HPDE6-E6E7 (cell line): ENCODE measurements at regions not wholly inside any gene's neighbourhood (a gene's known extent, or its start where the extent isn't known, plus 50 kb on each side); places are given as distances from the start of the nearest gene placed in this dataset.

Experiments
- DNase-seq: peaks from one replicate; pipeline ENCODE4 v3.0.0; 2011; ENCODE audit warnings: missing footprints; ENCODE audit errors: extremely low spot score

DNA sequence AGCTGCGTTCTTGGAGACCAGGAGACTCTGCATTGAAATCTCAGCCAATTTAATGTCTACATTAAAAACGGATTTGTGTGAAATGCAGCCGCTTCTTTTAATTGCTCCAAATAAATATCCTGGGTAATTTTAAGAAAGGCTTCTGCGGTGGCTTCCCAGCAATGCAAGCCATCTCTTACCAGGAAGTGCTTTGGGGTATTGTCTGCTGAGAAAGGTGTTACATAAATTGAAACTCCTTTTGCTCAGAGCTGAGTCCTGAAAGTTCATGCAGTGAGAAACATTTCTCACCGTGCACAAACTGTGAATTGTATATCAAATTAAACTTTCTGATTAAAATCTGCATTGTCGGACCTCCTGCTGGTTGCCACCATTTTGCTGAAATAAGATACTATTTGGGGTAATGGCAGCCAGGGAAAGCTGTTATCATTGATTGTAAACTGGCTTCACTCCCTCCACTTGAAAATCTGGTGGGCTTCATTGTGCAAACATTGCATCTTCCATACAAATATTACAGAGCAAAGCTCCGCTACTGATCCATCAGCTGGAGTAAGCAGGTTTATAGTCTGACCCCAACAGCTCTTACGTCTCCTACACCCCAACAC, 59.5 kb downstream of the ZIC5 start:
- DNase-seq = no peak

DNA sequence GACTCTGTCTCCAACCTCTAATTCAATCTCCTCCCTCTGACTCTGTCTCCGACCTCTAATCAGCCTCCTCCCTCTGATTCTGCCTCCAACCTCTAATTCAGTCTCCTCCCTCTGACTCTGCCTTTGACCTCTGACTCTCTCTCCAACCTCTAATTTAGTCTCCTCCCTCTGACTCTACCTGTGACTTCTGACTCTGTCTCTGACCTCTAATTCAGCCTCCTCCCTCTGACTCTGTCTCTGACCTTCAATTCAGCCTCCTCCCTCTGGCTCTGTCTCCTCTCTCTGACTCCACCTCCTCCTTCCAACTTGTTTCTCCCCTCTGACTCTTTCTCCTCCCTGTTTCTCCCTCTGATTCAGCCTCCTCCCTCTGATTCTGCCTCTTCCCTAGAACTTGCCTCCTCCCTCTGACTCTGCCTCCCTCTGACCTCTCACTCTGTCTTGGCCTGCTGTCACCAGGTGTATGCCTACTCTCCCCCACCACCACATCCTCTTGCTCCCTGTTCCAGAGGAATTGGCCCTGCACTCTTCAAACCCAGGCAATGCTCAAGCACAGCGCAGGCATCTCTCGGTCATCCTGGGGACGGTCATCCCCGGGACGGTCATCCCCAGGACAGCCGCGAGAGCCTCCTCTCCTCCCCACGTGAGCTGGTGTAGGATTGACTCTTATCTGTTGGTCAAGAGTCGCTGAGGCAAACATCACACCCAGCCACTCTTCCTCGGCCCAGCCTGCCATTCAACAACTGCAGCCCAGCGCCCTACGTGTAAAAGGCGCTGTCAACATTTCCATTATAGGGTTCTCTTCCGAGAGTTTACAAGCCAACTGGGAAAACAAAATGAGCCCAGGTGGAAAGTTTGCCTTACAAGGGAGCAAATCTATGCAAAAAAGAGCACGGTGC, 60.2 kb downstream of the ZIC5 start:
- no peak for DNase-seq

DNA sequence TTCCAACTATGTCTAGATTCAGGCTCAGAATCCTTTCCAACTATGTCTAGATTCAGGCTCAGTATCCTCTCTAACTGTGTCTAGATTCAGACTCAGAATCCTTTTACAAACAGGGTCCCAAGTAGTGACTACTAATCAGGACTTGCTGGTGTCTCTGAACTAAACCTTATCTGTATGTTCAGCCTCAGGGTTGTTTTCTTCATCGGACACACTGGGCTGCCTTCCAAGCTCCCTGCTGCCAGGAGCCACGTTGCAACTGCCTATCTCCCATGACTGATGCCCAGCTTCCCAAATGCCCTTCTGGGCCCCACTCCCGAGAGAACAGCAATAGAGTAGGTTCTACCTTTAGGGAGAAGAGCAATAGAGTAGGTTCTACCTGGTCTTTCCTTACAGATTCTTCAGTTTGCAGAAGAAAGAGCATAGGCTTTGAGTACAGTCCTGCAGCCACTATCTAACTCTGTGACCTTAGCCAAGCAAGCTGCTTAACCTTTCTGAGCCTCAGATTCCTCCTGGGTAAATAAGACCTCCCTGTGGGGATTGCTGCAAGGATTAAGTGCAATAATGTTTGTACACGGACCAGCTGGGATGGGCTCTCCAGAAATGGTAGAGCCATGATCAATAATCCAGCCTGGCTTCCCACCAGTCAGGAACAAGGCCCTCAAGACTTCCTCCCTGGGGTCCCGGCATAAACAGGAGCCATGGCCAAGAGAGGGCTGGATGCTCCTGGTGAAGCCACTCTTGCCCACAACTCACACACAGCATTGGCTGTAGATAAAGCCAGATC, 61.5 kb downstream of the ZIC5 start:
- DNase-seq = no peak

DNA sequence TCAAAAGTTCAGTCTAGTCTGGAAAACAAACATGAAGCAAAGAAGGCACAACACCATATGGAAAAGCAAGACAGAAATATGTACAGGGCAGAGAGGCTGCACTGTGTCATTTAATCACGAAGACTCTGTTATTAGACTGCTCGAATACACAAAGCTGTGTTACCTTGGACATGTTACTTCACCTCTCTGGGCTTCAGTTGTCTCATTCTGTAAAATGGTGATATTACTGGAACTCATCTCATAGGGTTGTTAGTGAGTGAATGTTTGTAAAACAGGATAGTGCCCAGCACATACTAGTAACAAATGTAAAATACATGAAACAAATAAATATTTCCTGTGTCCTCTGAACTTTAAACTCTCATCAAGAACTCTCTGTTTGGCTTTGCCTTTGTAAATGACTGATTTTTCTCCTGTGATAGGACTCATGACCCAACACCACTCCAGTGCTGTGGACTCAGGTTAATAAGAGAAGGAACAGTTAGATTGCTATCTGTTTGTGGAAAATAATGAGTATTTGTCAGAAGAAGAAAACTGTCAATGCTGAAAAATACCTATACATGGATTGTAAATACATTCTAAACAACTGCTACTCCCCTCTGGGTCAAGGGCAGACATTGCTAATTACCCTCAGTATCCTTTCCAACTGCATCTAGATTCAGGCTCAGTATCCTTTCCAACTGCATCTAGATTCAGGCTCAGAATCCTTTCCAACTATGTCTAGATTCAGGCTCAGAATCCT, 62.3 kb downstream of the ZIC5 start:
- DNase-seq = no peak

DNA sequence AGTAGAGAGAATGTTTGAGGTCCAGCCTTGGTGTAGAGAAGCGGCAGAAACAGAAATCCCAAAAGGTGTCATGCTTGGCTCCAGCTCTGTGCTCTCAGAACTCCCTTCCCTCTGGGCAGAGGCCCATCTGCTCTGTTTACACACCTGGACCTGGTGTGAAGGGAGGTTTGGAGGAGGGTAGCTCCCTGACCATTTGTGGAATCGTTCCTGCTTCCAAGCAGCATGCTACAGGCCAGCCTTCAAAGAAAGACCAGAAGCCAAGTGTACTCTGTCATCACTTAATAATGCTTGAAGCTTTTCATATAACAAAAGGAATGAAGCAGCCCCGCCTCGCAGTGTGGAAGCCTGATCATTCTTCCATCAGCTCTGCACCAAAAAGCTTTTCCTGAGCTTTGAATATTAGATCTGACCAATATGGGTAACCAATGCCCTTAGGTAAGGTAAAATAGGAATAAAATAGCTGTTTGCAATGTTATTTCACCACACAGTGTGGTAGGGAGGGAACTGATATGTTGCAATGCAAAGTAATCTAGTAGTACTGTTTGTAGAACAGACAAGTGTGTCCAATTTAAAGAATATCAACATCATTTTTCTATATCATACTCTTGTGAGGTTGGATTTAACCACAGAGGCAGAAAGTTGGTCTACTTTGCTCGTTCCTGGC, 63.3 kb downstream of the ZIC5 start:
- DNase-seq = no peak

DNA sequence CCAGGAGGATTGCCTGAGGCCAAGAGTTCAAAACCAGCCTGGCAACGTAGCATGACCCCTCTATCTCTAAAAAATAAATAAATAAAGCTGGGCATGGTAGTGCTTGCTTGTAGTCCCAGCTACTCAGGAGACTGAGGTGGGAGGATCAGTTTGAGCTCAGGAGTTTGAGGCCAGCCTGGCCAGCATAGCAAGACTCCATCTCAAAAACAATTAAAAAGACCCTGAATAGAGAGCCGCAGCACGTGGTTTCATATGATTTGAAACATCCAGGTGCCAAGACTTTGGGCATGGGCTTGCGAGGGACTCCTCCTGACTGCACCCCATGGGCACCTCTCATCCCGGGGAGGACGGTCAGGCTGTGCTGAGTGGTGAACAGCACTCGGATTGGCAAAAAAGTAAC, 63.9 kb downstream of the ZIC5 start:
- DNase-seq = no peak

DNA sequence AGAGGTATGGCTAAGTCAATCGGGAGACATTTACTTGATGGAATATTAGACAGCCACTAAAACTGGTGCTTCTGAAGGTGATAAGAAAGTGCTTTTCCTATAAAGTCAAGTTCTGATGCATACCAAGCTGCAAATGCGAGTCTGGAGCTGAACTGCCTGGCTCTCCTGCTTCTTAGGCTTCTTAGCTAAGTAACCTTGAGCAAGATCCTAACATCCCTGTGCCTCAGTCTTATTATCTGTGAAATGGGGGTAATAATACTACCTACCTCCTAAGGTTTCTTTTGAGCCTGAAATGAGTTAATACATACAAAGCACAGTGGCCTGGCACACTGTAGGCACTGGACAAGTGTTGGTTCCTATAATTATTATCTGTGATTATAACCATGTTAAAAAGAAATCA, 64.5 kb downstream of the ZIC5 start:
- no peak for DNase-seq

DNA sequence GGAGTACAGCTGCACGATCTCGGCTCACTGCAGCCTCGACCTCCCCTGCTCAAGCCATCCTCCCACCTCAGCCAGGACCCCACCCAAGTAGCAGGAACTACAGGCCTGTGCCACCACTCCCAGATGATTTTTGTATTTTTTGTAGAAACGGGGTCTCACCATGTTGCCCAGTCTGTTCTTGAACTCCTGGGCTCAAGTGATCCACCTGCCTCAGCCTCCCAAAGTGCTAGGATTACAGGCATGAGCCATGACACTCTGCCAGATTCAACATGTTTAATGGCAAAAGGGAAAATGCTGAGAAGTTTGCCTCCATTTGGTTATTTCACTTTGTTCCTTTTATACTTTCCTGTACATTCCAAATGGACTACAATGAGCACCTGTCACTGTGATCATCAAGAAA, 65.8 kb downstream of the ZIC5 start:
- DNase-seq = no peak

DNA sequence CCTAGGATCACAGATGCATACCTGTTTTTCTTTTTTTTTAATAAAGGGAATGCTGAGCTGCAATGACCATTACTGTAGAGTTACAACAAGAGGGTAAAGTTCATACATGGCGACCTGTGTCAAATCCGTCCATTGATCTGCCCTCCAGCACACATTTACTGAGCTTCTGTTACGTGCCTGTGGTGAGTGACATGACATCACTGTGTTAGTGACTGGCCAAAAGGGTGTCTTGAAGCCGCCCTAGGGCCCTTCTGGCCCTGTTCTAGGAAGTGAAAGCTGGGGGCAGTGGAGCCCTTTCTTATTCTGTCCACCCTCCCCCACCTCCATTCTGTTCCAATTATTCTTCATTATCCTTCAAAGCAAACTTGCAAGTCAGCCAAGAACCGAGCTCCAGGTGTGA, 66.3 kb downstream of the ZIC5 start:
- DNase-seq = no peak

DNA sequence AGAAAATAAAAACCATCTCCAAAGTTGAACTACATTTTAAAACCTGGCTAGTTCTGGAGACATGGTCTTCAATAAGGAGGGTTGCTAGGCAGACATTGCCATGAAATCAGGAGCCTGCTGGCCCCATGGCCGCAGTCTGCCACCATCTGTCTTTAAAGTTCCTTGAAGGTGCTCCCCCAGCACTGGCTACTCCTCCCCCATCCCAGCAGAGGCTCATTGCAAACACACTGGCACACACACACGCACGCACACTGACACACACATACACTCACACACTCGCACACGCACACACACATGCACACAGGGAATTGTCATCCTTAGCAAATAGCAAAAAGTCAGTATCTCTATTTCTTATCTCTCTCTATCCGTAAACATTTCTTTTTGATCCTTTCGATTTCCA, 68.4 kb downstream of the ZIC5 start:
- DNase-seq = no peak

DNA sequence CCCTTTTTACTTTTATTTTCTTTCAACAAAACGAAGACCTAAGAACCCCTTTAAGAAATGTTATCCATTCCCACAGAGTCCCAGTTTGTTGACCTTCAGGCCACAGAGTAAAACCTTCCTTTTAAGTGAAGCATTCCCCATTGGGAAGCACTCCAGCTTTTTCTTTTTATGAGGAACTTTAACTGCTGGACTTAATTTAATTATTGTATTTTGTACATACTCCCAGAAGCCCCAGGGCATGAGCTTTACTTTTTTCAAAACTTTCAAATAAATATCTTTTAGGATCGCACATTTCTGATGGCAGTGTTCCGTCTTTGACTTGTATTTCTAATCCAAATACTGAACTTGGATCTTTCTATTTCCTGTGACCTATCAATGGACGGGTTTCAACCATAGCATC, 68.9 kb downstream of the ZIC5 start:
- no peak for DNase-seq

DNA sequence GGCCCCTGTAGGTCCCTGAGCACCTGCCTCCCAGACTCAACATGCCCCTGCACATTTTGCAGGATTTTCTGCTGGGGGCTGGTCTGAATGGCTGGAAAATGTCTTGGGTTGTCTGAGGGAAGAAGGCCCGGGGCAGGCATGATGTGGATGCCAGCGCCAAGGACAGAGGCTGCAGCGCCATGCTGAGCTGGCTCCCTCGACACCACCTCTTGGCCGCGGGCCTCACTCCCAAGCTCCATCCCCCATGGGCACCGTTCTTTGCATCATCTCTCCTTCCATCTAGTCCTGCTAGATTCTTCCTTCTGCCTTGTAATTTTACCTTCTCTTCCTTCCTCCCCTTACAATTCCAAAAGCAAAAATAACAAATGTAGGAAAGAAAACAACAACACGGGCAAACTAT, 70.6 kb downstream of the ZIC5 start:
- DNase-seq = no peak

DNA sequence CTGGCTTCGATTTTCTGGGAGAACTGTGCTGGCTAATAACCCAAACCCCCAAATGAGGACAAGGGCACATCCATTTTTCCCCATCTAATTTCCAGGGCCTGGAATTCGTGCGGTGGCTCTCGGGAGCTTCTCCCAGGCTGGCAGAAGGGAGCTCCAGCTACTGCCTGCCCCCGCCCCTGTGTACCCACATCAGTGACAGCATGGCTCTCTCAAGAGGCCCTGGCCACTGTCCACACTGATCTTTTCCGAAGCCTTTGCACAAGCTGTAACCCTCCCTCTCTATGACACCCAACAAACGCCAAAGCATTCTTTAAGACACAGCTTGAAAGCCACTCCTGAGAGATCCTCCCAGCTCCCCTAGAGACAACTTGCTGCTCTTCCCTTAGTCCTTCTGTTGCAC, 73.1 kb downstream of the ZIC5 start:
- DNase-seq = no peak

DNA sequence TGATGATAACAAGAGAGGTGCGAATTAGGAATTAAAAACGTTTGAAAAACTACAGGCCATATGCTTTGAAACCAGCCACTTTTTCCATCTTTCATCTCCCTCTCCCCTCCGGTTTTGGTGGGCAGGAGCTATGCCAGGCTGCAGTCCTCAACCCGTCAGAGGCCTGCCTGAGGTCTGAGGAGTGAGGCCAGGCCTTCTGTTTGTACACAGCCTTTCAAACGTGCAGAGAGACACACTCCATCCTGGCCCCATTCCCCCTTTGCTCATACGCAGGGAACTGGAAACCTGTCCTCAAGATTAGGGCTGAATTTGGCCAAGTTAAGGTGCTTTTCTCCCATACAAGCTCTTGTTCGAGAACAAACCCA, 74.5 kb downstream of the ZIC5 start:
- DNase-seq = no peak

DNA sequence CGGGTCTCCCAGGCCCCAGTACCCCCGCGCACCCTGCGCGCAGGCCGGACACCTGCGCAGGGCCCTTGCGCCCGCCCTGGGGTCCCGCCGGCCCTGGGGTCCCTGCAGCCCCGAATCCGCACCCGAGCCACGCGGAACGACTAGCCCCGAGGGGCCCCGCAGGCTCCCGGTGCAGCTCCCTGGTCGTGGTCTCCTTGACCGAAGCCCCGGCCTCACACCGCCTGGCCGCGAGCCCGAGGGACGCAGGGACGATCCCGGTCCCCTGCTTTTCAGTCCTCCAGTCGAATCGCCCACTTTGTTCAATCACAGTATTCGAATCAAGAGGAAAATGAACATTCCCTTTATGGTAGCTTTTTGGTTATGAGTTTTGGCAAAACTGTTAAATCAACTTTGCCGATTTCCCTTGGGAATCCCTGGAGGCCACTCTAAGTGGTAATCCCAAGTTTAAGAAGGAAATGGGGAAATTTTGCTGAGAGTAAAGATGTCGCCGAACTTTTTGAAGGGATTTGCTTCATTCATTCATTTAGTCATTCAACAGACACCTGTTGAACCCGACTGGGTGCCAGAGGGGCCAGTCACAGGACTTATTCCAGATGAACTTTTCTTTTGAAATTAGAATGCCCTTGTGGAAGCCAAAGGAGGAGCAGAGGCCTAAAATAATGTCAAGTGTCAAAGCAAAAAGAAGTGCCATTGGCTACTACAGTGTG, 75.0 kb downstream of the ZIC5 start:
- no peak for DNase-seq

DNA sequence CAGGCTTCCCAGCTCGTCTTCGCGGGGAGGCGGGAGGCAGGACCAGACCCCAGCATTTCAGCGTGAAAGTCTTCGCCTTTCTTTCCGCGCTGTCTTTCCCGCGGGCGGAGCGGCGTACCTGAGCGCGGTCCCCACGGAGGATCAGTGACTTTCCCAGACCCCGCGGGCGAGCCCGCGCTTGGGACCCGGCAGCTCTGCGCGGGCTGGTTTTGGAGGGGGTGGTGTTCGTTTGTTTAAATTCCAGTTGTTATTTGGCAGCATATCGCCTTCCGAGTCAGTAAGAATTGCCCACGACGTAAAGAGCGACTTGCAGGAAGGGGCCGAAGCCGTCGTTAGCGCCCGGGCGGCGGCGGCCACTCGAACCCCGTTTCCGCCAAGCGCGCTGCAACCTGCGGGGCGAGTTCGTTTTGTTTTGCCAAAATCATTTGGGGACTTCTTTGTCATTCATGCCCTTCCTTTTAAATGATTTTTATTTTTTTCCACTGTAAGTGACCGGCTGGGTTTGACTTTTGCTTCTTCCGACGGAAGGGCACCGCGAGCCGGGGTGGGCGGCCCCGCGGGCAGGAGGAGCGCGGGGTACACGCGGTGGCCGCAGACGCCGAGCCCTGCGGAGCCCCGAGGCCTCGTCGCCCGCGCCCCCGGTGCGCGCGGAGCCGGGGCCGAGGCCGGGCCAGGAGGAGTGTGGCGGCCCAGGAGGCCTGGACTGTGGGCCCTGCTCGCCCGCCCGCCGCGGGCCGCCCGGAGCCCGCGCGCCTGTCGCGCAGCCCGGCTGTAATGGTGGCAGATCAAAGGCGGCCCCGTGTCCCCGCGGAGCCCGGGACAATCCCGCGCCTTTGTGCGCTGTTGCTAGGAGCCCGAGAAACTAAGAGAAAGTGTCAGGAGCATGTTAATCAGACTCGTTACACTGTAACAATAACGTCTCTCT, 75.9 kb downstream of the ZIC5 start:
- DNase-seq = no peak

DNA sequence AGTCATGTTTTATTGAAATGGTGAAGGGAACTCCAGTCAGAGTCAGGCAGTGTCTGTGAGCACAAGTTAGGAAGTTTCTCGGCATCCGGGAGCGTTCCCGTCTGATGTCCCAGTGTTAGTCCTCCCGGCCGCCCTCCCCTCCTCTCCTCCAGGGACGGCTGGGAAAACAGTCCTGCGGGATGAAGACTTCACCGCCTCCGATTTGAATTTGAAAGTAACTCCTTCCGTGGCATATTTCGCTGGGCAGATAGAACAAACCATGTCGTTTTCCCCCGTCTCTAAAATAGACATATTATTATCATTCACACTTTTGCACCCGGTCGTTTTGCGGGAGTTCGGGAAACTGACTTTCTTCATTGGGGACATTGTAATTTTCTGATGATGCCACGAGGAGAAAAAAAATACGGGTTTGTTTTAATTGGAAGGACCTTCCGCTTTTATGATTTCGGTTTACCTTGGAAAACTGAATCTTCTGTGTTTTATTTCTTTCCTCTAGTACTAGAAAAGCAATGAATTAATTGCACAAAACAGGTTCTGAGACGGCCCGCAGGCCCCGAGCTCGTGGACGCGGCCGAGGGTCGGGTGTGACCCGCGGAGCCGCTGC, 76.6 kb downstream of the ZIC5 start:
- DNase-seq = no peak

DNA sequence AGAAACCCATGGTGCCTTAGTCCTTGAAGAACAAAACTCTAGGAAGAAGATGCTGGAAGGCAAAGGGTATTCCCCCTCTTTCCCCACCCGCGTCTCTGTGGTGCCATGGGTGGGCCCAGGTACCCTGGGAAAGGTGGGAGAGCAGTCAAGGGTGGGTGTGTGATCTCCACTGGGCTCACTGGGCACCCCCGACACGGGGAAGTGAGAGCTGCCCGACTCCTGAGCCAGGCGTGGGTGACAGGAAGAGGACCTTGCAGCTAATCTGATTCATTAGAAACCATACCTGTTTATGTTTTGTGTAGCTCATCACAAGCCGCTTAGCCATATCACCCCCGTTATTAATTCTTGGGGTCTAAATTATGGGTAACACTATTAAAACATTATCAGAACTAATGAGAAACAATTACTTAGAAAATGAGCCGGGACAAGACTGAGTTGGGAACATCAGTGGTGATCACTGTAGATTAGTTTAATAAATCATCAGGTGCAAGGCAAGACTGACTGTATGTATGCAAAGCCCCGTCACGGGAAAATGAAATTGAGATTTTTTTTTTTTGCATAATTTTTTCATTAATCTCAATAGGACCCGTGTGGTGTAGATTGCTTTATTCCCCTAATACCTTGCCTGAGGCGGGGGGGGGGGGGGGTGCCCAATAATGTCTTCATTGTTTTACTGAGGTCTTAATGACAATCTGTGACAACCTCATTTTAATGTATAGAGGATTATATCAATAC, 77.3 kb downstream of the ZIC5 start:
- no peak for DNase-seq

DNA sequence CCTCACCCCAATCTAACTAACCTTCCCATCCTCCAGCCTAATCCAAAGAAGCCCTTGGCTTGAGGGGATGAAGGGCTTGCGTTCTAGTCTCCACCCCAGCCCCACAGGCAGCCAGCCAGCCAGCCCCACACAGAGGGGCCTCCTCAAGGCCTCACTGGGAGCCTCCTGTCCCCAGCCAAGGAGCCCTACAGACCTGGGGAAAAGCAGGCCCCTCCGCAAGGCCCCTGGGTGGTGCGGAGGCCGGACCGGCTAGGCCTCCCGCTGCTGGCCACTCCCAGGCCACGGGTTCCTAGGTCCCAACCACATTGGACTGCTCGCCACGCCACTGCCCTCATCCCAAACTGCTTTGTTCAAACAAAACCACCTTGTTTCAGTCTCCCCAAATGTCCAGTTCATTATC, 78.0 kb downstream of the ZIC5 start:
- DNase-seq = no peak
